ENCODE measurements at regions not wholly inside any gene's neighbourhood (a gene's known extent, or its start where the extent isn't known, plus 50 kb on each side); places are given as distances from the start of the nearest gene placed in this dataset.

- TF ChIP-seq CTCF (IDR thresholded peaks at IDR 0.05; ENCODE audit: insufficient read depth, low read length, poor library complexity, severe bottlenecking) (no peak), EZH2phosphoT487 (conservative IDR thresholded peaks at IDR 0.05; ENCODE audit: low read length) (no peak)
- H3K4me3 ChIP-seq (ENCODE audit: insufficient read depth, low read length, poor library complexity, severe bottlenecking) = no peak overlapping the region
- H2AFZ ChIP-seq (ENCODE audit: low read depth, low read length, severe bottlenecking) = no peak overlapping the region
- no peaks in the 10 kb centered on the region for H3K9me3 ChIP-seq (ENCODE audit: insufficient read depth, low read length)
- peaks cover 8% of the 10 kb centered on the region; the same call in 1 of the 2 replicates for H3F3A ChIP-seq (ENCODE audit: insufficient read depth)
- no peaks in the 10 kb centered on the region for H3K36me3 ChIP-seq (ENCODE audit: low read length)
- H3K27ac ChIP-seq (ENCODE audit: low read depth, low read length) = no peak overlapping the region
- H3K9ac ChIP-seq (ENCODE audit: low read length) = no peak overlapping the region
- H4K20me1 ChIP-seq (ENCODE audit: low read depth, low read length) = no peaks in the 10 kb centered on the region
- no peaks in the 10 kb centered on the region for H3K9me2 ChIP-seq (replicated peaks; ENCODE audit: insufficient read depth, low read length)
- H3K79me2 ChIP-seq (ENCODE audit: insufficient read depth, low read length) = no peaks in the 10 kb centered on the region
- H3K27me3 ChIP-seq (ENCODE audit: low read length) = peaks cover 2% of the 10 kb centered on the region; the same call in 1 of the 2 replicates
- no peak overlapping the region for H3K4me2 ChIP-seq (ENCODE audit: low read depth, low read length, poor library complexity, severe bottlenecking)
Measured at GRCh38 chr6:44007818-44008621, 119.2 kb downstream of the MRPL14 start.

GRCh38 chr6:44006872-44007303, 120.4 kb downstream of the MRPL14 start:
- no peaks in the 10 kb centered on the region for H3K79me2 ChIP-seq (ENCODE audit: insufficient read depth, low read length)
- no peak overlapping the region for H2AFZ ChIP-seq (ENCODE audit: low read depth, low read length, severe bottlenecking)
- H3K9ac ChIP-seq (ENCODE audit: low read length) = no peak overlapping the region
- H3K27ac ChIP-seq (ENCODE audit: low read depth, low read length) = no peak overlapping the region
- TF ChIP-seq EZH2phosphoT487 (conservative IDR thresholded peaks at IDR 0.05; ENCODE audit: low read length) (no peak), CTCF (IDR thresholded peaks at IDR 0.05; ENCODE audit: insufficient read depth, low read length, poor library complexity, severe bottlenecking) (no peak)
- H3K9me3 ChIP-seq (ENCODE audit: insufficient read depth, low read length) = no peaks in the 10 kb centered on the region
- no peak overlapping the region for H3K4me3 ChIP-seq (ENCODE audit: insufficient read depth, low read length, poor library complexity, severe bottlenecking)
- no peaks in the 10 kb centered on the region for H3K9me2 ChIP-seq (replicated peaks; ENCODE audit: insufficient read depth, low read length)
- H3F3A ChIP-seq (ENCODE audit: insufficient read depth) = peaks cover 11% of the 10 kb centered on the region; the same call in 1 of the 2 replicates
- no peaks in the 10 kb centered on the region for H3K36me3 ChIP-seq (ENCODE audit: low read length)
- H4K20me1 ChIP-seq (ENCODE audit: low read depth, low read length) = no peaks in the 10 kb centered on the region
- peaks cover 2% of the 10 kb centered on the region; the same call in 1 of the 2 replicates for H3K27me3 ChIP-seq (ENCODE audit: low read length)
- H3K4me2 ChIP-seq (ENCODE audit: low read depth, low read length, poor library complexity, severe bottlenecking) = no peak overlapping the region

GRCh38 chr6:44006123-44006871, 121.0 kb downstream of the MRPL14 start:
- Histone ChIP-seq H3K9me3 (ENCODE audit: insufficient read depth, low read length) (no peaks in the 10 kb centered on the region), H3K4me3 (ENCODE audit: insufficient read depth, low read length, poor library complexity, severe bottlenecking) (no peak overlapping the region), H3F3A (ENCODE audit: insufficient read depth) (peaks cover 11% of the 10 kb centered on the region; the same call in 1 of the 2 replicates), H3K27ac (ENCODE audit: low read depth, low read length) (no peak overlapping the region), H3K9ac (ENCODE audit: low read length) (no peak overlapping the region), H4K20me1 (ENCODE audit: low read depth, low read length) (no peaks in the 10 kb centered on the region), H2AFZ (ENCODE audit: low read depth, low read length, severe bottlenecking) (no peak overlapping the region), H3K4me2 (ENCODE audit: low read depth, low read length, poor library complexity, severe bottlenecking) (no peak overlapping the region), H3K27me3 (ENCODE audit: low read length) (peaks cover 2% of the 10 kb centered on the region; the same call in 1 of the 2 replicates), H3K36me3 (ENCODE audit: low read length) (no peaks in the 10 kb centered on the region), H3K79me2 (ENCODE audit: insufficient read depth, low read length) (no peaks in the 10 kb centered on the region), H3K9me2 (replicated peaks; ENCODE audit: insufficient read depth, low read length) (no peaks in the 10 kb centered on the region)
- TF ChIP-seq EZH2phosphoT487 (conservative IDR thresholded peaks at IDR 0.05; ENCODE audit: low read length) = no peak
- no peak for TF ChIP-seq CTCF (IDR thresholded peaks at IDR 0.05; ENCODE audit: insufficient read depth, low read length, poor library complexity, severe bottlenecking)

Measured in SU-DHL-6 (cell line).